ENCODE measurements at regions not wholly inside any gene's neighbourhood (a gene's known extent, or its start where the extent isn't known, plus 50 kb on each side); places are given as distances from the start of the nearest gene placed in this dataset.

- H3K36me3 ChIP-seq = no peaks in the 10 kb centered on the region
- ATAC-seq (no peak), DNase-seq (no peak), FAIRE-seq (no peak)
- WGBS, 2 donors = 81 to 83% methylated on average over 1 of the region's 1 CpG
- intact Hi-C loops (cut with DNase I) = no loop called here
- no peaks in the 10 kb centered on the region for H3K27me3 ChIP-seq
- no peak for TF ChIP-seq CTCF (IDR thresholded peaks at IDR 0.05)
- no peaks in the 10 kb centered on the region for H3K4me1 ChIP-seq
- no peak overlapping the region for H3K27ac ChIP-seq
- no peak overlapping the region for H3K4me3 ChIP-seq
- H3K9me3 ChIP-seq = no peaks in the 10 kb centered on the region
Observed at GRCh38 chr1:90768098-90768497, 51.0 kb upstream of the BARHL2 start.
